H9 (cell line): ENCODE measurements at regions not wholly inside any gene's neighbourhood (a gene's known extent, or its start where the extent isn't known, plus 50 kb on each side); places are given as distances from the start of the nearest gene placed in this dataset.

ENCODE experiments used
- DNase-seq: peaks from one replicate; pipeline ENCODE4 v3.0.0-alpha.2; 2017
- H2AFZ ChIP-seq: one replicate; pipeline ENCODE4 v1.6.1; 2013; ENCODE audit warnings: mild to moderate bottlenecking, low read length, control low read depth, moderate library complexity
- H2AK5ac ChIP-seq: 2 replicates; pipeline ENCODE4 v1.6.1; 2013; ENCODE audit warnings: low read length, control low read depth, mixed read lengths; ENCODE audit not compliant: insufficient read length
- H2BK120ac ChIP-seq: one replicate; pipeline ENCODE4 v1.6.1; 2013; ENCODE audit warnings: low read depth, mild to moderate bottlenecking, low read length, control low read depth, inconsistent platforms; ENCODE audit not compliant: poor library complexity, severe bottlenecking
- H2BK12ac ChIP-seq: 2 replicates; pipeline ENCODE4 v1.6.1; 2013; ENCODE audit warnings: low read length, control low read depth, mixed read lengths, low read depth; ENCODE audit not compliant: insufficient read length
- H2BK15ac ChIP-seq: 2 replicates; pipeline ENCODE4 v1.6.1; 2013; ENCODE audit warnings: low read depth, low read length, control low read depth
- H2BK20ac ChIP-seq: one replicate; pipeline ENCODE4 v1.6.1; 2013; ENCODE audit warnings: low read depth, mild to moderate bottlenecking, low read length, control low read depth, inconsistent platforms; ENCODE audit not compliant: poor library complexity, severe bottlenecking
- H2BK5ac ChIP-seq: 2 replicates; pipeline ENCODE4 v1.6.1; 2013; ENCODE audit warnings: low read length, control low read depth, mixed read lengths; ENCODE audit not compliant: insufficient read length
- H3K14ac ChIP-seq: 2 replicates; pipeline ENCODE4 v1.6.1; 2013; ENCODE audit warnings: low read length, control low read depth; ENCODE audit not compliant: insufficient read depth
- H3K18ac ChIP-seq: 2 replicates; pipeline ENCODE4 v1.6.1; 2013; ENCODE audit warnings: low read depth, mild to moderate bottlenecking, mixed read lengths, low read length, control low read depth; ENCODE audit not compliant: insufficient read length
- H3K23ac ChIP-seq: 2 replicates; pipeline ENCODE4 v1.6.1; 2013; ENCODE audit warnings: low read length, control low read depth, mixed read lengths, low read depth; ENCODE audit not compliant: insufficient read length
- H3K23me2 ChIP-seq: 2 replicates; pipeline ENCODE4 v1.6.1; 2013; ENCODE audit warnings: low read depth, mild to moderate bottlenecking, mixed read lengths, low read length, control low read depth; ENCODE audit not compliant: insufficient read length, poor library complexity, severe bottlenecking
- H3K27ac ChIP-seq: 2 replicates; pipeline ENCODE4 v1.5.1; 2013; ENCODE audit warnings: low read length, control low read depth, mixed read lengths, low read depth; ENCODE audit not compliant: insufficient read length
- H3K27me3 ChIP-seq: 2 replicates; pipeline ENCODE4 v1.6.1; 2013; ENCODE audit warnings: low read length, control low read depth, inconsistent platforms; ENCODE audit not compliant: insufficient read depth
- H3K4ac ChIP-seq: 2 replicates; pipeline ENCODE4 v1.6.1; 2013; ENCODE audit warnings: low read depth, mild to moderate bottlenecking, control low read depth, inconsistent platforms, low read length, moderate library complexity
- H3K4me1 ChIP-seq: 2 replicates; pipeline ENCODE4 v1.6.1; 2013; ENCODE audit warnings: low read length, control low read depth, inconsistent platforms; ENCODE audit not compliant: insufficient read depth
- H3K4me2 ChIP-seq: 2 replicates; pipeline ENCODE4 v1.6.1; 2013; ENCODE audit warnings: low read length, control low read depth, mixed read lengths; ENCODE audit not compliant: insufficient read length, insufficient read depth
- H3K56ac ChIP-seq: 2 replicates; pipeline ENCODE4 v1.6.1; 2013; ENCODE audit warnings: low read depth, mild to moderate bottlenecking, mixed read lengths, low read length, control low read depth; ENCODE audit not compliant: insufficient read length
- H3K79me1 ChIP-seq: 2 replicates; pipeline ENCODE4 v1.6.1; 2013; ENCODE audit warnings: low read depth, mild to moderate bottlenecking, moderate library complexity, low read length, control low read depth, inconsistent platforms; ENCODE audit not compliant: insufficient read depth, poor library complexity, severe bottlenecking
- H3K79me2 ChIP-seq: 2 replicates; pipeline ENCODE4 v1.6.1; 2013; ENCODE audit warnings: low read length, control low read depth, inconsistent platforms; ENCODE audit not compliant: insufficient read depth
- H3K9ac ChIP-seq: 2 replicates; pipeline ENCODE4 v1.6.1; 2013; ENCODE audit warnings: low read length, control low read depth, mixed read lengths; ENCODE audit not compliant: insufficient read length; ENCODE audit errors: extremely low read depth
- H3K9me3 ChIP-seq: one replicate; pipeline ENCODE4 v1.6.1; 2013; ENCODE audit warnings: low read depth, low read length, inconsistent platforms; ENCODE audit not compliant: control insufficient read depth
- H3T11ph ChIP-seq: one replicate; pipeline ENCODE4 v1.6.1; 2013; ENCODE audit warnings: mild to moderate bottlenecking, low read length, control low read depth, inconsistent platforms
- H4K20me1 ChIP-seq: one replicate; pipeline ENCODE4 v1.6.1; 2013; ENCODE audit not compliant: control insufficient read depth, insufficient read length, insufficient read depth
- H4K5ac ChIP-seq: 2 replicates; pipeline ENCODE4 v1.6.1; 2013; ENCODE audit warnings: low read depth, mild to moderate bottlenecking, mixed read lengths, low read length, control low read depth; ENCODE audit not compliant: insufficient read length
- H4K8ac ChIP-seq: replicated peaks from 2 replicates; pipeline ENCODE4 v1.6.1; 2013; ENCODE audit warnings: low read length, control low read depth, mixed read lengths, low read depth; ENCODE audit not compliant: insufficient read length
- H4K91ac ChIP-seq: 2 replicates; pipeline ENCODE4 v1.6.1; 2013; ENCODE audit warnings: low read depth, mild to moderate bottlenecking, moderate library complexity, mixed read lengths, low read length, control low read depth; ENCODE audit not compliant: insufficient read length
- H3K27ac Mint-ChIP-seq, 3 experiments: 2 replicates in 2 of 3; 3 replicates in 1 of 3; pipeline ENCODE4 v1.8.0; 2020 to 2021; ENCODE audit warnings: mixed read lengths in 3 of 3, mild to moderate bottlenecking in 1 of 3, moderate library complexity in 1 of 3
- H3K27me3 Mint-ChIP-seq: 2 replicates; pipeline ENCODE4 v1.8.0; 2021; ENCODE audit warnings: low read depth, mild to moderate bottlenecking, moderate library complexity, mixed read lengths
- H3K36me3 Mint-ChIP-seq, 3 experiments: 2 replicates in 2 of 3; 3 replicates in 1 of 3; pipeline ENCODE4 v1.8.0; 2020 to 2021; ENCODE audit warnings: low read depth in 3 of 3, mixed read lengths in 3 of 3; ENCODE audit not compliant: insufficient read depth in 1 of 3
- H3K4me1 Mint-ChIP-seq, 2 experiments: 2 replicates each; pipeline ENCODE4 v1.8.0; 2020; ENCODE audit warnings: mixed read lengths in 2 of 2
- H3K4me3 Mint-ChIP-seq, 2 experiments: 2 replicates in 1 of 2; 3 replicates in 1 of 2; pipeline ENCODE4 v1.8.0; 2020 to 2021; ENCODE audit warnings: mild to moderate bottlenecking in 2 of 2, mixed read lengths in 2 of 2, moderate library complexity in 1 of 2
- H3K9me3 Mint-ChIP-seq, 2 experiments: 2 replicates in 1 of 2; 3 replicates in 1 of 2; pipeline ENCODE4 v1.8.0; 2020; ENCODE audit warnings: mild to moderate bottlenecking in 2 of 2, mixed read lengths in 2 of 2, moderate library complexity in 1 of 2
- CTCF ChIP-seq: fragments of 200-600 bp; sonication (generic); conservative IDR thresholded peaks from 3 replicates; pipeline ENCODE4 v1.8.0; 2021; ENCODE audit warnings: antibody characterized with exemption, mild to moderate bottlenecking
- WGBS: extraction: QIAGEN DNeasy Blood & Tissue Kit; methylation state at CpG from one replicate; pipeline ENCODE4 v1.1.7; 2013; ENCODE audit warnings: missing lambda C conversion rate, low lambda C conversion rate, mixed read lengths; ENCODE audit not compliant: insufficient read length; ENCODE audit errors: extremely low coverage; 5-methylcytosine and 5-hydroxymethylcytosine counted together

- Histone ChIP-seq H2BK12ac (no peak overlapping the region), H4K20me1 (no peaks in the 10 kb centered on the region), H3K4me2 (no peak overlapping the region), H4K5ac (no peak overlapping the region), H3K9ac (no peak overlapping the region), H4K91ac (no peak overlapping the region), H2BK120ac (no peak overlapping the region), H3K4ac (no peak overlapping the region), H3K23me2 (no peaks in the 10 kb centered on the region), H2BK5ac (no peak overlapping the region), H3K27ac (no peak overlapping the region), H4K8ac (no peak overlapping the region), H2BK15ac (no peak overlapping the region), H3K79me2 (no peaks in the 10 kb centered on the region), H3K18ac (no peak overlapping the region), H3K23ac (no peak overlapping the region), H3K79me1 (no peaks in the 10 kb centered on the region), H3T11ph (no peak overlapping the region), H3K14ac (no peak overlapping the region), H2BK20ac (no peak overlapping the region), H3K9me3 (no peaks in the 10 kb centered on the region), H3K56ac (no peak overlapping the region), H3K4me1 (no peaks in the 10 kb centered on the region), H2AFZ (no peak overlapping the region), H2AK5ac (no peak overlapping the region), H3K27me3 (no peaks in the 10 kb centered on the region)
- H3K27ac Mint-ChIP-seq, result no peak overlapping the region
- no peak for TF ChIP-seq CTCF
- H3K36me3 Mint-ChIP-seq, result peaks cover 0 to under 1% (median 0%) of the 10 kb centered on the region in 3 experiments; a peak in 2 of 7 replicates
- H3K4me1 Mint-ChIP-seq, result no peaks in the 10 kb centered on the region
- DNase-seq, result no peak
- no peak overlapping the region for H3K4me3 Mint-ChIP-seq
- WGBS, result no CpG with 5 or more reads among the region's 2 CpGs
- no peaks in the 10 kb centered on the region; the same call in 1 of the 2 replicates for H3K27me3 Mint-ChIP-seq
- H3K9me3 Mint-ChIP-seq, result peaks cover 9 to 13% of the 10 kb centered on the region in 2 experiments; a peak in 4 of 5 replicates
These were observed 239.5 kb downstream of the ABCC12 start for GRCh38 chr16:47916266-47916665.
